ENCODE measurements at regions not wholly inside any gene's neighbourhood (a gene's known extent, or its start where the extent isn't known, plus 50 kb on each side); places are given as distances from the start of the nearest gene placed in this dataset.

GRCh38 chr22:47381240-47381639, 618.8 kb downstream of the TBC1D22A start:
- no peak for TF ChIP-seq EZH2 (IDR thresholded peaks at IDR 0.05)
- no peak for TF ChIP-seq POLR2AphosphoS5 (IDR thresholded peaks at IDR 0.05; ENCODE audit: borderline replicate concordance, low read depth, low read length)
- TF ChIP-seq FOXP2 (optimal IDR thresholded peaks at IDR 0.05; ENCODE audit: control extremely low read depth, extremely low read length, insufficient read depth), result no peak
